ENCODE measurements at regions not wholly inside any gene's neighbourhood (a gene's known extent, or its start where the extent isn't known, plus 50 kb on each side); places are given as distances from the start of the nearest gene placed in this dataset.
"Not testable (repeated sequence)": the region's sequence is repeated elsewhere in the genome, so short reads cannot be mapped to it uniquely, and the experiment has no call there.

DNA sequence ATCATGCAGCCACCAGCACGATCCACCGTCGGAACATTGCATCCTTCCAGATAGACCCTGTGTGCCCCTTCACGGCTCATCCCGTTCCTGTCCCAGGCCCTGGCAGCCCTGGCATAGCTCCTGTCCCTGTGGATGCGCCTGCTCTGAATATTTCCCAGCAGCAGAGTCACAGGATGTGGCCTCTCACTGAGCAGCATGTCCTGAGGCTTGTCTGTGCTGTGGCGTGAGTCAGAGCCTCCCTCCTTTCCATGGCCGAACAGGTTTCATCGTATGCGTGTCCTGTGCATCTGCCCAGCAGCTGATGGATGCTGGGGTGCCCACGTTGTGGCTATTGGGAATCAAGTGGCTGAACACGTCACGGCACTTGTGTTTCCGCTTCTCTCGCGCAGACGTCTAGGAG lies 4471.5 kb upstream of the TPTE start:
- H2AFZ ChIP-seq (ENCODE audit: low read length); H3K9ac ChIP-seq (ENCODE audit: insufficient read depth, low read depth, low read length); FAIRE-seq; H3K4me2 ChIP-seq (ENCODE audit: low read depth, low read length); H3K27ac ChIP-seq (ENCODE audit: extremely low read length, insufficient read depth, low read length); DNase-seq (ENCODE audit: low spot score); H3K4me3 ChIP-seq (replicated peaks in 1 of 3; ENCODE audit: insufficient read depth in 1 of 3, low read depth in 2 of 3, low read length in 3 of 3); POLR2A ChIA-PET; CTCF ChIA-PET (ENCODE audit: low intra/inter-chr PET ratio, low total read pairs); H3K27me3 ChIP-seq (ENCODE audit: control insufficient read depth in 1 of 2, insufficient read depth in 2 of 2, low read length in 2 of 2); ATAC-seq; H3K79me2 ChIP-seq (ENCODE audit: insufficient read depth, low read length); H3K36me3 ChIP-seq (replicated peaks in 1 of 2; ENCODE audit: control insufficient read depth in 1 of 2, insufficient read depth in 2 of 2, low read length in 2 of 2); BruUV-seq (replicated peaks); intact Hi-C loops (cut with micrococcal nuclease; ENCODE audit: unreplicated experiment); H4K20me1 ChIP-seq (ENCODE audit: insufficient read depth, low read length); in situ Hi-C loops (cut with HindIII; ENCODE audit: extremely low pct_ligation_motif_present, low pct_unique_long_range_greater_than_20kb); H3K9me3 ChIP-seq (ENCODE audit: low read length); H3K4me1 ChIP-seq (ENCODE audit: insufficient read depth, low read length): not testable (repeated sequence)
- no CpG with 5 or more reads among the region's 17 CpGs for WGBS (ENCODE audit: low lambda C conversion rate)

DNA sequence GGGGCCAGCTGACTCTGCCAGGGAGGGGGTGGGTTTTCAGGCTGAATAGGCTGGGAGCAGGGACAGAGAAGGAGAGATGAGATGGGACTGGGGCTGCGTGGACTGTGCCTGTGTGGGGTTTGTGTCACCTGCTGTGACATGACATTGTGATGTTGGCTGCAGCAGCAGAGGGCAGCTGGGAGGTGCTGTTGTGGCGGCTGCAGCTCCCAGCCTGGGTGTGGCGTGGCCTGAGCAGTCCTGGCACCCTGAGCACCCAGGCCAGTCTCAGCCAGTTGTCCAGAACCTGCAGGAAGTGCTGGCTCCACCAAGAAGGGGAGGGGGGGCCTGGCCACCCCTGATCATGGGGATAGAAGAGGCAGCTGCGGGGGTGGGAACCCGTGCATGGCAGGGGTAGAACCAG lies 4469.3 kb upstream of the TPTE start:
- BruUV-seq (replicated peaks); H2AFZ ChIP-seq (ENCODE audit: low read length); H3K4me3 ChIP-seq (replicated peaks in 1 of 3; ENCODE audit: insufficient read depth in 1 of 3, low read depth in 2 of 3, low read length in 3 of 3); DNase-seq (ENCODE audit: low spot score); H3K79me2 ChIP-seq (ENCODE audit: insufficient read depth, low read length); H3K36me3 ChIP-seq (replicated peaks in 1 of 2; ENCODE audit: control insufficient read depth in 1 of 2, insufficient read depth in 2 of 2, low read length in 2 of 2); H3K4me2 ChIP-seq (ENCODE audit: low read depth, low read length); H3K9ac ChIP-seq (ENCODE audit: insufficient read depth, low read depth, low read length); H4K20me1 ChIP-seq (ENCODE audit: insufficient read depth, low read length); FAIRE-seq; H3K4me1 ChIP-seq (ENCODE audit: insufficient read depth, low read length); in situ Hi-C loops (cut with HindIII; ENCODE audit: extremely low pct_ligation_motif_present, low pct_unique_long_range_greater_than_20kb); POLR2A ChIA-PET; CTCF ChIA-PET (ENCODE audit: low intra/inter-chr PET ratio, low total read pairs); H3K27me3 ChIP-seq (ENCODE audit: control insufficient read depth in 1 of 2, insufficient read depth in 2 of 2, low read length in 2 of 2); H3K27ac ChIP-seq (ENCODE audit: extremely low read length, insufficient read depth, low read length); H3K9me3 ChIP-seq (ENCODE audit: low read length); ATAC-seq; intact Hi-C loops (cut with micrococcal nuclease; ENCODE audit: unreplicated experiment): not testable (repeated sequence)
- no CpG with 5 or more reads among the region's 5 CpGs for WGBS (ENCODE audit: low lambda C conversion rate)

DNA sequence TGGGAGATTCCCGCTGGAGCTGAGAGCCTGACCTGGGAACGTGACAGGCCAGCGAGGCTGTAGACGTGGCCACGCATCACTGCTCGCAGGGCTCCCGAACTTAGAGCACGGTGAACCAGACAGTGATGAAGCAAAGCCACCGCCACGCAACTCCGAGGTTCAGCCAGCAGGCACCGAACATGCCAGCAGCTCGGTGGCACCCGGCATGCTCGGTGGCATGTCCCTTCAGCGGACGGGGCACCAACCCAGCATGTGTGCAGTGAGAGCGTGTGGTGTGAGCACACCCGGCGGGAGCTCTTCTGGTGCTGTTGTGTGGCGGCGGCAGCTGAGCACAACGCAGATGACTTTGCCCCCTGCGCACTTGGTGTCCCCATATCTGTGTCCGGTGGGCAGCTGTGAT lies 4468.2 kb upstream of the TPTE start:
- H3K27ac ChIP-seq (ENCODE audit: extremely low read length, insufficient read depth, low read length); H3K79me2 ChIP-seq (ENCODE audit: insufficient read depth, low read length); H3K4me1 ChIP-seq (ENCODE audit: insufficient read depth, low read length); H3K4me2 ChIP-seq (ENCODE audit: low read depth, low read length); FAIRE-seq; H4K20me1 ChIP-seq (ENCODE audit: insufficient read depth, low read length); in situ Hi-C loops (cut with HindIII; ENCODE audit: extremely low pct_ligation_motif_present, low pct_unique_long_range_greater_than_20kb); H3K27me3 ChIP-seq (ENCODE audit: control insufficient read depth in 1 of 2, insufficient read depth in 2 of 2, low read length in 2 of 2); BruUV-seq (replicated peaks); intact Hi-C loops (cut with micrococcal nuclease; ENCODE audit: unreplicated experiment); H3K9ac ChIP-seq (ENCODE audit: insufficient read depth, low read depth, low read length); H2AFZ ChIP-seq (ENCODE audit: low read length); H3K36me3 ChIP-seq (replicated peaks in 1 of 2; ENCODE audit: control insufficient read depth in 1 of 2, insufficient read depth in 2 of 2, low read length in 2 of 2); H3K4me3 ChIP-seq (replicated peaks in 1 of 3; ENCODE audit: insufficient read depth in 1 of 3, low read depth in 2 of 3, low read length in 3 of 3); POLR2A ChIA-PET; H3K9me3 ChIP-seq (ENCODE audit: low read length); ATAC-seq; DNase-seq (ENCODE audit: low spot score); CTCF ChIA-PET (ENCODE audit: low intra/inter-chr PET ratio, low total read pairs): not testable (repeated sequence)
- WGBS (ENCODE audit: low lambda C conversion rate) = no CpG with 5 or more reads among the region's 25 CpGs

DNA sequence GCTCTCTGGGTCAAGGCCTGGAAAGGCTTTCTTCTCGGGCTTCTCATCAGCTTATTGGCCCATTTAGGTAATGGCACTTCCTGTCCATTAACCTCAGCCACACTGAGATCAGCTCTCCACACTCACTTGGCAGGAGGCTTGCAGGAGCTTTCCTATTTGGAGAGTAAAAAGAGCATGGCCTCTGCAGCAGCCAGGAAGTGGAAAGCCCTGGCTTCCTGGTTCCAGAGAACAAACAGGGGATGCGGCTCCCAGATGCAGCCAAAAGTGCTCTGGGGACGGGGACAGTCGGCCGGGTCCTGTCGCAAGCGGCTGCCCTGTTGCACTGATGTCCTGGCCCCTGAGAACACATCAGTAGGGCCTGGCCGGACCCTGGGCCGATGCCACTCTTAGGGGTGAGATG lies 4462.4 kb upstream of the TPTE start:
- H3K79me2 ChIP-seq (ENCODE audit: insufficient read depth, low read length); POLR2A ChIA-PET; H3K27ac ChIP-seq (ENCODE audit: extremely low read length, insufficient read depth, low read length); DNase-seq (ENCODE audit: low spot score); intact Hi-C loops (cut with micrococcal nuclease; ENCODE audit: unreplicated experiment); H3K27me3 ChIP-seq (ENCODE audit: control insufficient read depth in 1 of 2, insufficient read depth in 2 of 2, low read length in 2 of 2); H3K4me1 ChIP-seq (ENCODE audit: insufficient read depth, low read length); H3K9ac ChIP-seq (ENCODE audit: insufficient read depth, low read depth, low read length); H4K20me1 ChIP-seq (ENCODE audit: insufficient read depth, low read length); CTCF ChIA-PET (ENCODE audit: low intra/inter-chr PET ratio, low total read pairs); in situ Hi-C loops (cut with HindIII; ENCODE audit: extremely low pct_ligation_motif_present, low pct_unique_long_range_greater_than_20kb); H3K4me3 ChIP-seq (replicated peaks in 1 of 3; ENCODE audit: insufficient read depth in 1 of 3, low read depth in 2 of 3, low read length in 3 of 3); H3K36me3 ChIP-seq (replicated peaks in 1 of 2; ENCODE audit: control insufficient read depth in 1 of 2, insufficient read depth in 2 of 2, low read length in 2 of 2); FAIRE-seq; BruUV-seq (replicated peaks); ATAC-seq; H3K4me2 ChIP-seq (ENCODE audit: low read depth, low read length); H3K9me3 ChIP-seq (ENCODE audit: low read length); H2AFZ ChIP-seq (ENCODE audit: low read length): not testable (repeated sequence)
- no CpG with 5 or more reads among the region's 9 CpGs for WGBS (ENCODE audit: low lambda C conversion rate)
